ENCODE measurements at regions not wholly inside any gene's neighbourhood (a gene's known extent, or its start where the extent isn't known, plus 50 kb on each side); places are given as distances from the start of the nearest gene placed in this dataset.

DNA sequence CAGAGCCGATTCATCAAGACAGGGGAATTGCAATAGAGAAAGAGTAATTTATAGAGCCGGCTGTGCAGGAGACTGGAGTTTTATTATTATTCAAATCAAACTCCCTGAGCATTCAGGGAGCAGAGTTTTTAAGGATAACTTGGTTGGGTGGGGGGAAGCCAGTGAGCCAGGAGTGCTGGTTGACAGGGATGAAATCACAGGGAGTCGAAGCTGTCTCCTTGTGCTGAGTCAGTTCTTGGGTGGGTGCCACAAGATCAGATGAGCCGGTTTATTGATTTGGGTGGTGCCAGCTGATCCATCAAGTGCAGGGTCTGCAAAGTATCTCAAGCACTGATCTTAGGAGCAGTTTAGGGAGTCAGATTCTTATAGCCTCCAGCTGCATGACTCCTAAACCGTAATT is 95.4 kb upstream of the CCDC80 start:
- H3K4me3 ChIP-seq: no peak overlapping the region
- H3K4me1 ChIP-seq: no peaks in the 10 kb centered on the region
- TF ChIP-seq, protein P1, sequence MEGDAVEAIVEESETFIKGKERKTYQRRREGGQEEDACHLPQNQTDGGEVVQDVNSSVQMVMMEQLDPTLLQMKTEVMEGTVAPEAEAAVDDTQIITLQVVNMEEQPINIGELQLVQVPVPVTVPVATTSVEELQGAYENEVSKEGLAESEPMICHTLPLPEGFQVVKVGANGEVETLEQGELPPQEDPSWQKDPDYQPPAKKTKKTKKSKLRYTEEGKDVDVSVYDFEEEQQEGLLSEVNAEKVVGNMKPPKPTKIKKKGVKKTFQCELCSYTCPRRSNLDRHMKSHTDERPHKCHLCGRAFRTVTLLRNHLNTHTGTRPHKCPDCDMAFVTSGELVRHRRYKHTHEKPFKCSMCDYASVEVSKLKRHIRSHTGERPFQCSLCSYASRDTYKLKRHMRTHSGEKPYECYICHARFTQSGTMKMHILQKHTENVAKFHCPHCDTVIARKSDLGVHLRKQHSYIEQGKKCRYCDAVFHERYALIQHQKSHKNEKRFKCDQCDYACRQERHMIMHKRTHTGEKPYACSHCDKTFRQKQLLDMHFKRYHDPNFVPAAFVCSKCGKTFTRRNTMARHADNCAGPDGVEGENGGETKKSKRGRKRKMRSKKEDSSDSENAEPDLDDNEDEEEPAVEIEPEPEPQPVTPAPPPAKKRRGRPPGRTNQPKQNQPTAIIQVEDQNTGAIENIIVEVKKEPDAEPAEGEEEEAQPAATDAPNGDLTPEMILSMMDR (IDR thresholded peaks at IDR 0.05): no peak
- no peak for ATAC-seq
- H3K36me3 ChIP-seq: no peaks in the 10 kb centered on the region
- intact Hi-C loops (cut with DNase I): no loop called here
- H3K27ac ChIP-seq: no peak overlapping the region
- no peak for DNase-seq
- H3K27me3 ChIP-seq (ENCODE audit: low read depth): no peaks in the 10 kb centered on the region
- H3K9me3 ChIP-seq: no peaks in the 10 kb centered on the region

- Histone ChIP-seq H3K36me3 (no peaks in the 10 kb centered on the region), H3K9me3 (no peaks in the 10 kb centered on the region), H3K4me3 (no peak overlapping the region), H3K27ac (no peak overlapping the region), H3K27me3 (ENCODE audit: low read depth) (no peaks in the 10 kb centered on the region), H3K4me1 (no peaks in the 10 kb centered on the region)
- TF ChIP-seq, protein P1 (IDR thresholded peaks at IDR 0.05): no peak
- intact Hi-C loops (cut with DNase I): no loop called here
- ATAC-seq: no peak
- no peak for DNase-seq
Observed at GRCh38 chr3:112735926-112736325, 95.0 kb upstream of the CCDC80 start.

DNA sequence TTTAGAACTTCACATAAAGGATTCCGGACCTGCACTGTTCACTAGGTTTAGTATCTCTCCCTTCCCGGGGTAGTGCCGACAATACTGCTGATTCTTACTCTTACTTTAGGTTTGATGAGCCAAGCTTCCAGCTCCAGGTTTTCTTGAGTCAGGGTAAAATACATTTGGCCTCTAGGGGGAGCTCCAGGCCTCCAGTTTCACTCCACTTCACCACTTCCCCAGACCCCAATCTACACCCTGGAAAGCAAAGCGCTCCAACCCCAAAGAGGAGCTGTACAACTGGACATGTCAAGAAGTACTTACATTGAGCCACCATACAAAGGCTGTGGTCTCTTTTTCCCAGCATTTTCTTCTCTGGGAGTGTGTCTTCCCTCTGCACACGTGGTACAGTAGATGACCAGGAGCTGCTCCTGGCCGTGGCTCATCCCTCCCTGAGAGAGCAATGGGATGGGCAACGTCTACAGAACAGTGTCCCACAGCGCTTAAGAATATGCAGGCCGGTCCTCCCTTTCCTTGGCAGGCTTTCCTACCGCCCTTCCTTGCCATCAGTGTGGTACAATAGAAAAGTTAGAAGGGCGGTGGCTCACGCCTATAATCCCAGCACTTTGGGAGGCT is 93.9 kb upstream of the CCDC80 start:
- no peaks in the 10 kb centered on the region for H3K36me3 ChIP-seq
- H3K27me3 ChIP-seq (ENCODE audit: low read depth): no peaks in the 10 kb centered on the region
- peak; percentile 75 to 81 for ATAC-seq
- TF ChIP-seq, protein P1 (IDR thresholded peaks at IDR 0.05): peak; percentile 71
- no peak for DNase-seq
- no peak overlapping the region for H3K4me3 ChIP-seq
- no peaks in the 10 kb centered on the region for H3K9me3 ChIP-seq
- no peaks in the 10 kb centered on the region for H3K4me1 ChIP-seq
- intact Hi-C loops (cut with DNase I): no loop called here
- no peak overlapping the region for H3K27ac ChIP-seq

GRCh38 chr3:112734171-112734570 is 93.2 kb upstream of the CCDC80 start:
- Histone ChIP-seq H3K27ac (no peak overlapping the region), H3K4me3 (no peak overlapping the region), H3K9me3 (no peaks in the 10 kb centered on the region), H3K4me1 (no peaks in the 10 kb centered on the region), H3K36me3 (no peaks in the 10 kb centered on the region), H3K27me3 (ENCODE audit: low read depth) (no peaks in the 10 kb centered on the region)
- ATAC-seq (no peak), DNase-seq (no peak)
- TF ChIP-seq, protein P1 (IDR thresholded peaks at IDR 0.05): no peak
- intact Hi-C loops (cut with DNase I): no loop called here

GRCh38 chr3:112730210-112730609 is 89.3 kb upstream of the CCDC80 start:
- no peak overlapping the region for H3K27ac ChIP-seq
- ATAC-seq (no peak), DNase-seq (no peak)
- H3K27me3 ChIP-seq (ENCODE audit: low read depth): no peaks in the 10 kb centered on the region
- TF ChIP-seq, protein P1 (IDR thresholded peaks at IDR 0.05): no peak
- intact Hi-C loops (cut with DNase I): no loop called here
- H3K36me3 ChIP-seq: no peaks in the 10 kb centered on the region
- no peak overlapping the region for H3K4me3 ChIP-seq
- H3K4me1 ChIP-seq: no peaks in the 10 kb centered on the region
- no peaks in the 10 kb centered on the region for H3K9me3 ChIP-seq
